ENCODE measurements at regions not wholly inside any gene's neighbourhood (a gene's known extent, or its start where the extent isn't known, plus 50 kb on each side); places are given as distances from the start of the nearest gene placed in this dataset.

DNA sequence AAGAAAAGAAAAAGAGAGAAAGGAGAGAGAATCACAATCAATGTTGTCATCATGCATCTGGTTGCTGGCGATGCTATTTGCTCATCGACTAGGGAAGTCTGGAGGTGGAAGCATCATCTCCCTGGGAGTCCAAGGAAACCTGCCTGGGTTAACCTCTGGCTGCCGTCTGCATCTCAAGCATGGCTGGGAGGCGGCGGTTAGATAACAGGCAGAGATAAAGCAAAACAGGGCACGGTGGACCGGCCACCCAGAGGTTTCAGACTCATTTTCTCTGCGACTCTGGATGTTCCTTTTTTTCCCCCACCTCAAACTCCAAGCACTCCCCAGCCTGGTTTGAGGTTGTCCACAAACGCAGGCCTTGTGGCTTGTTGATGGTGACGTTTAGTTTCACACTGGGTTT is 161.2 kb downstream of the ENGASE start:
- no peak overlapping the region for H3K4me3 ChIP-seq (ENCODE audit: low read length)
- no peak for DNase-seq (ENCODE audit: low read depth, low spot score)

DNA sequence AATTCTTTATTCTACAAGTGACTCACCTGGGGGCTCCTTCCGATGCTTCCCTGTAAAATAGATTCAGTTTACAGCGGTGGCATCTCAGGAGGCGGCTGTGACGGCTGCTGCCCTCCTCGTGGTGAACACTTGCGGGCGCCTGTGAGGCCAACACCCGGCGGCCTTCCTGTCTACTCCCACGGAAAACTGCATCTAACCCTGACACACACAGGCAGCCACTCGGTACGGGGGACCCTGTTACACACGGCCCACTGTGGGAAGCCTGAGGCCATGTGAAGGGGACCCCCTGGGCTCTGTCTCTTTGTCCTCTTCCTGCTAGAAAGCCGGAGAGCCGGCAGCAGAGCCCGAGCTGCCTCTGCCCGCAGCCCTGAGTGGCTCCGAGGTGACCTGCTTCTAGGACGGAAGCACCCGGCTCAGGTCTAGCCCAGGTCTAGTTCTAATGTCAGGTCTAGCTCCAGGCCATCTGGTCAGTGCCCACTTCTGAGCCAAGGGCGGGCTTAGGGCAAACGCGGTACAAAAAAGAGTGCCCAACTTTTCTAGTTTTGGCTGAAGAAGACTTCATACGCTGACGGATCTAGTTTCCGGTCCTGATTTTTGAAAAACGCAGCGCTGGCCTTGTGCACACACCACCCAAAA is 159.4 kb downstream of the ENGASE start:
- DNase-seq (ENCODE audit: low read depth, low spot score) = no peak
- H3K4me3 ChIP-seq (ENCODE audit: low read length) = no peak overlapping the region

DNA sequence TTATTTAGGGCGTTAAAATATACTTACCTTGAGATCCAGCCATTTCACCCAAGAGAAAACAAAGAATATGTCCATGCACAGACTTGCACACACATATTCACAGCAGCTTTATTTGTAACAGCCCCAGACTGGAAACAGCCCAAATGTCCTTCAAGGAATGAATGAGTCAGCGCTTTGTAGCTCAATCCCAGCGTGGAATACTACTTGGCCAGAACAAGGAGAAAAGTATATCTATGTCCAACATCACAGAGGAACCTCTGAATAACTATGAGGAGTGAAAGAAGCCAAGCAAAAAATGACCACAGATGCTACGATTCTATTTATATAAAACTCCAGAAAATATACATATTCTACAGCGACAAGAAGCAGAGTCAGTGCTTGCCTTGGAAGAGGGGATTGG is 158.3 kb downstream of the ENGASE start:
- DNase-seq (ENCODE audit: low read depth, low spot score) = no peak
- no peak overlapping the region for H3K4me3 ChIP-seq (ENCODE audit: low read length)

DNA sequence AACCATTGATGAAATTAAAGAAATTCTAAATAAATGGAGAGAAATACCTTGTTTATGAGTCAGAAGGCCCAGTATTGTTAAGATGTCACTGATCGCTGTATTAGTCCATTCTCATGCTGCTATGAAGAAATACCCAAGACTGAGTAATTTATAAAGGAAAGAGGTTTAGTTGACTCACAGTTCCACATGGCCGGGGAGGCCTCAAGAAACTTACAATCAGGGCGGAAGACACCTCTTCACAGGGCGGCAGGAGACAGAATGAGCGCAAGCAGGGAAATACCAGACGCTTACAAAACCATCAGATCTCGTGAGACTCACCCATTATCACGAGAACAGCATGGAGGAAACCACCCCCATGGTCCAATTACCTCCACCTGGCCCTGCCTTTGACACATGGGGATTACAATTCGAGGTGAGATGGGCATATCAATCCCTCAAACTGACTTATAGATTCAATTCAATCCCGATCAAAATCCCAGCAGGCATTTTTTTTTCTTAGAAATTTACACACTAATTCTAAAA is 157.2 kb downstream of the ENGASE start:
- DNase-seq (ENCODE audit: low read depth, low spot score) = no peak
- H3K4me3 ChIP-seq (ENCODE audit: low read length) = no peak overlapping the region

DNA sequence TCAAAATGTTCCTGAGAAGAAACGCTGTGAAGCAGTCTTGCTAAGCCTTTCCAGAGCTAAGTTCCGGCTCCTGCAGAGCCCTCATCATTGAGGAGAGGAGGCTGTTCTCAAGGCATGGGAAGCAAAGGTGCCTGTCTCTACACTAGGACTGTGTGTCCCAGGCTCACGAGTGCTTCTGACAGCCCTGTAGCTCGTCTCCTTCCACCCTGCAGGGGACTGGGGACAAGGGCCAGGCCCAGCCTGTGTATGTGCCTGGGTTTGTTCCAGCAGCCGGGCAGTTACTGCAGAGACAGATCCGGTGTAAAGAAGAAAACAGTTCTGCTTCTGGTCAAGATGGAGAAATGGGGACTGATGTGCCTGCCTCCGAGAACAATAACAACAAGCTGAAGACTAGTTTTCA is 156.0 kb downstream of the ENGASE start:
- no peak overlapping the region for H3K4me3 ChIP-seq (ENCODE audit: low read length)
- DNase-seq (ENCODE audit: low read depth, low spot score) = no peak

DNA sequence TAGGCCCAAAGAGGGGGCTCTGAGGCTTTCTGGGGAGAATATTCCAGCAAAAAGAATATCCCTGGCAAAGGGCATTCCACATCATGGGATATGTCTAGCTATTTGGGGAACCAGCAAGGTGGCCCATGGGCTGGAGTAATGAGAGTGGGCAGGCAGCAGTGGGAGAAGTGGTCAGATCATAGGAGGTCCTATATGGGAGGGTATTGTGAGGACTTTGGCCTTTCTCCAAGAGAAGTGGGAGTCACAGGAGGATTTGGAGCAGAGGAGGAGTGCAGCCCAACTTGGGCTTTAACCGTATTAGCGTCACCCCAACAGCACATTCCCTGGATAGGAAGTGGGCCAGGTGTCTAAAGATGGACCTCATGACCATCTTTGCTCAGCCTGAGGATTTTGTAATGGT is 151.4 kb downstream of the ENGASE start:
- no peak overlapping the region for H3K4me3 ChIP-seq (ENCODE audit: low read length)
- no peak for DNase-seq (ENCODE audit: low read depth, low spot score)

DNA sequence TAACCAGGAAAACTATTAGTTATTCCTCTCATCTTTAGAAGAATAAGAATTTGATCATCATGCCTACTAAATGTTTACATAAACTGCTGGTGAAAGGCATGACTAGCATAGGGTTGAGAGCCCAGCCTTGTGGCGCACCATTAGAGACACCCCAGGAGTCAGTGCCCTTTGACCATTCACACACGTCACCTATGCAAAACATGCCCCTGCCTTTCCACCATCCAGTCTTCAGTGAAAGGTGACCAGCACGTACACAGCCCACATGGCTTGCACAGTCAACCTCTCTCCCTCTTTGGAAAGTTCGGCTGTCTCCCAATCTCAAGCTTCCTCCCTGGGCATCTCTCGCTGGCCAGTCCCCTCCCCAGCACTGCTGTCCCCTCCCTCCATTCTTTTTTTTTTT is 150.3 kb downstream of the ENGASE start:
- DNase-seq (ENCODE audit: low read depth, low spot score) = no peak
- no peak overlapping the region for H3K4me3 ChIP-seq (ENCODE audit: low read length)

DNA sequence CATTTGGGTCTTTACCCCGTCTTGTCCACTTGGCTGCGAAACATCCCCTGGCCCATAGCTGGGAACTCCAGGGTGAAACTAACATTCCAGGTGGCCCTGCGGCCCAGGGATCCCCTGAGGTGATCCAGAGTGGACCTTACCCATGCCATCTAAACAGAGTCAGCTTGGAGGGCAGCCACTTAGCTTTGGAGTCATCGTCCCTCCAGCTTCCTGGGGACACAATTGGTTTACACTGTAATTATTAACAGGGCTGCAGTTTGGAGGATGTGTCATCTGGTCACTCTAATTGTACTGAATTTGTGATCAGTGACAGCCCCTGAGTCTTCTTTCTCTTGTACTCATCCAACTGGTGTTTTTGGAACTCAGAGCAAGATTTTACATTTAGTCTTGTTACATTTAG is 149.9 kb downstream of the ENGASE start:
- no peak overlapping the region for H3K4me3 ChIP-seq (ENCODE audit: low read length)
- DNase-seq (ENCODE audit: low read depth, low spot score) = no peak

DNA sequence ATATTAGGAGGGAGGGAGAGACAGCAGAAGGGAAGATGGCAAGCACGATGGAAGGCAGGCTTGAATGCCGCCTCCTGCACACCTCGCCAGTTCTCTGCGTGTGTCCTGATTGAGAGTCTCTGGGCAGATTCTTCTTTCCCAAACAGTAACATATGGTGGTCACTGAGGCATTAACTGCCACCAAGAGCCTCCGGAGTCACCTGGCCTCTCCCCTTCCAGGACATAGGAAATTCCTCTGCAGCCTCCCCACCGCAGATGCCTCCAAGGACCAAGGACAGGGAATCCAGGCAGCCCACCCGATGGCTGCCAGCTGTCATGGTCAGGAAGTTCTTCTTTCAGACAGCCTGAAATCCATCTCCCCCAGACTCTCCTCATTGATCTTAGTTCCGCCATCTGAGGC is 149.3 kb downstream of the ENGASE start:
- no peak overlapping the region for H3K4me3 ChIP-seq (ENCODE audit: low read length)
- DNase-seq (ENCODE audit: low read depth, low spot score) = no peak

DNA sequence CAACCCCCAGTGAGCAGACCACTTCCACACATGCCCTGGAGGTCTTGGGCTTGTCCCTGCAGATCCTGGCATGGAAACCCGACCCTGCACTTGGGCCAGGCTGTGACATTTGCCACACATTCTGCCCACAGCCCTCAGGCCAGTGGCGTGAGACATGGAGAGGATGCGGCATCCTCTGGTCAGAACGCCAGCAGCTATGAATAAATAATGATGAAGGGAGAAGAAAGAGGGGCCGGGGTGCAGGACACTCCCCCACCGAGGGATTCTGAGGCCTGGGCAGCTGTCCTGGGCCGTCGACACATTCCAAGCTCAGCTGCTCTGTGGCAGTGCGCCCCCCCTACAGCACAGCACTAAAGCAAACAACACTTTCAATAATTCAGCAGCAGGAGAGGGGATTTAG is 148.8 kb downstream of the ENGASE start:
- no peak overlapping the region for H3K4me3 ChIP-seq (ENCODE audit: low read length)
- DNase-seq (ENCODE audit: low read depth, low spot score) = no peak

DNA sequence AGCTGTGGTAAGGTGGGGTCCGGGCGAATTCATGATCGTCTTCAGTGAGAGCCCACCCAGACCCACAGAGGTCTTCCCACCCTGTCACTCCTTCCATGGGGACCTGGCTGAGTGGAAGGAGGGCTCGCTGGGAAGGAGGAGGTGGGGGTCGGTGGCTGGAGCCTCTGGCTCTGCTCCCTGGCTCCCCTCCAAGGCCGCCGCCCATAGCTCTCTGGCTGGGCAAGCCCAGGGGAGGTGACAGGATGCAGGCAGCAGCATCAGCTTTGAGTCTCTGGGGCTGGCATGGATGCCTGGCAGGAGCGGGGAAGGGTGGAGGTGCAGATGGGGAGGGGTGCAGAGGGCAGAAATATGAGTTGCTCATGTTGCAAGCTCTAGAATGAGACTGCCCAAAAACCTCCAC is 147.0 kb downstream of the ENGASE start:
- no peak overlapping the region for H3K4me3 ChIP-seq (ENCODE audit: low read length)
- DNase-seq (ENCODE audit: low read depth, low spot score) = no peak

DNA sequence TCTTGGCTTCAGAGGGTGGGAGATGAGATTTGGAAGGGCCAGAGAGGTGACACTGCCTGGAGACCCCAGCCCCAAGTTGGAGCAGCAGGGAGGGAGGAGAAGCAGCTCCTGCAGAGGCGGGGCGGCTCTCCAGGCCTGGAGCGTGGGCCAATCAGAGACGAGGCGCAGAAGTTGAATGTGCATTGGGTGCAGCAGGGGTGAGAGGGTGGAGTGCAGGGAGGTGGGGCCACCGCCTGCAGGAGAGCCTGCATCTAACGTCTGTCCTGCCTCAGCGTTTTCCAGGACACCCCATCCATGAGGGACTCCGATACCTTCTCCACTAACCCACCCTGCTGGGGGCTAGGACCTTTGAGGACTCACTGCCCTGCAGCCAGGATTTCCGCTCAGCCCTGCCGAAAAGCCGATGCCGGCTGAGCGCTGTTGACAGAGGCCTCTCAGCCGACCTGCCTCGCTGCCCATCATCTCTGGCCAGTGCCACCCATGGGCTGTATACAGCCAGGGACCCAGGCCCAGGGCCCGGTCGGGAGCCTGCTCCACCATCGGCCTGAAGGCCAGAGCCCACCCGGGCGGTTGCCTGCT is 146.2 kb downstream of the ENGASE start:
- H3K4me3 ChIP-seq (ENCODE audit: low read length) = no peak overlapping the region
- no peak for DNase-seq (ENCODE audit: low read depth, low spot score)

DNA sequence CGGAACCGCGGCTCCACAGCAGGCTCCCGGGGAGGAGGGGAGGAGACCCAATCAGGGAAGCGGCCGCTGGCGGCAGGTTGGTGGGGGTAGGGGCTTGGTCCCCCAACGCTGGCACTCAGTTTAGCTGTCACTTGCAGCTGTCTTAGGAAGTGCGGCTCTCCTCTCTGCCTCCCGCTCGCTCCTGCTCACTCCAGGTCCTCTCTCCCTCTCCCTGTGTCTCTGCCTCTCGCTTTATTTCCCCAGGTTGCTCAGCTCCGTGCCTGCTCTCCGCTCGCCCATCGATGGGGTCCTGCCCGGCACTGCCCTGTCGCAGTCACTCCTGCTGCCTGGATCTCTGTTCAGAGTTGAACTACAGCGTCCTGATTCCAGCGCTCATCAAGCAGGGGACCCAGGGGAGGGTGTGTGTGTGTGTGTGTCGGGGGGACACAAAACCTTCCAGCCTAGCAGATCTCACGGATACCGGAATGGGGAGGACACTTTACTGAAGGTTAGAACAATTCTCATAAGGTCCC is 145.6 kb downstream of the ENGASE start:
- DNase-seq (ENCODE audit: low read depth, low spot score) = no peak
- no peak overlapping the region for H3K4me3 ChIP-seq (ENCODE audit: low read length)

DNA sequence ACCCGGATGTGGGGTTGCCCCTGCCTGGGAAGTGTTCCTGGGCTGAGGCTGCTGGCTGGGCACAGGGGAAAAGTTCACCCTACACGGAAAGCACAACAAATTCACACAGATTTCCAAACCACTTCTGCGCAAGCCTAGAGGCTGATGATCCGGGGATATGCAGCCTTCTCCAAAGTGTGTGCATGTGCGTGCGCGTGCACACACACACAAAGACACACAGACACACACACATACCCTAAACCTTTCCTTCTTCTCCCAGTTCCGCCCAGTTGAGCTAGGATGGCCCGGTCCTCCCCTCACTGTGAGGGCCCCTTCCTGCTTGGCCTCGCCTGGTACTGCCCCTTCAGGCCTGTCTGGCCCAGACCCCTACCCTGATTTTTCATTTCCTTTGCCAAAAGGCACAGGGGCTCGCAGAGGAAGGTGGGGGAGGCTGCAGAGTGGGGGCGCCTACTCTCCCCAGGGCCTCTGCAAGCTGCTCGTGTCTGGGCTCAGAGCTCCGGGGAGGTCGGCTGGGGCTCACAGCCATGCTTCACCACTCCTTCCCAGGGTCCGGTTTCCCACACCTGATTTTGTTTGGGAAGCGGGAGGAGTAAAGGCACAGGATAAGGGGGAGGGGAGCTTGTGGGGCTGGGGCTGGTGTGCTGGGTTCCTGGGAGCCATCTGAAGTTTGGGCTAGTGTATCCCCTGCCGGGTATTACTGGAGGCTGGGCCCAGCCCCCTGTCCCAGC is 144.7 kb downstream of the ENGASE start:
- no peak for DNase-seq (ENCODE audit: low read depth, low spot score)
- H3K4me3 ChIP-seq (ENCODE audit: low read length) = no peak overlapping the region

DNA sequence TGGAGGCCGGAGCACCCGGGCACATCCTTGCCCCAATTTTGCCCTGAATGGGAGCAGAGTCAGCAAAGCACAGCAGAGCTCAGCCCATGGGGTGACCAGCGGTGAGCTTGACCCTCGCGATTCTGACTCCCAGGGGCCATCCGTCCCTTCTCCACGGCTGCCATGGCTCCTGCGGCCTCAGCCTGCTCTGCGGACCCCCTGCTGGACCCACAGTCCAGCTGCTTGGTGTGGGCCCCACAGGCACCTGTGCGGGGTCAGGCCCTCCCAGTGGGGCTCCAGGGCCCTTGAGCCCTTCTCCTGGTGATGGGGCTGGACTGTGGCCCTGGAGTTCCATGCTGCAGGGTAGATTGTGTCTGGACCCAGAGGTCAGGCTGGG is 144.2 kb downstream of the ENGASE start:
- no peak overlapping the region for H3K4me3 ChIP-seq (ENCODE audit: low read length)
- no peak for DNase-seq (ENCODE audit: low read depth, low spot score)

DNA sequence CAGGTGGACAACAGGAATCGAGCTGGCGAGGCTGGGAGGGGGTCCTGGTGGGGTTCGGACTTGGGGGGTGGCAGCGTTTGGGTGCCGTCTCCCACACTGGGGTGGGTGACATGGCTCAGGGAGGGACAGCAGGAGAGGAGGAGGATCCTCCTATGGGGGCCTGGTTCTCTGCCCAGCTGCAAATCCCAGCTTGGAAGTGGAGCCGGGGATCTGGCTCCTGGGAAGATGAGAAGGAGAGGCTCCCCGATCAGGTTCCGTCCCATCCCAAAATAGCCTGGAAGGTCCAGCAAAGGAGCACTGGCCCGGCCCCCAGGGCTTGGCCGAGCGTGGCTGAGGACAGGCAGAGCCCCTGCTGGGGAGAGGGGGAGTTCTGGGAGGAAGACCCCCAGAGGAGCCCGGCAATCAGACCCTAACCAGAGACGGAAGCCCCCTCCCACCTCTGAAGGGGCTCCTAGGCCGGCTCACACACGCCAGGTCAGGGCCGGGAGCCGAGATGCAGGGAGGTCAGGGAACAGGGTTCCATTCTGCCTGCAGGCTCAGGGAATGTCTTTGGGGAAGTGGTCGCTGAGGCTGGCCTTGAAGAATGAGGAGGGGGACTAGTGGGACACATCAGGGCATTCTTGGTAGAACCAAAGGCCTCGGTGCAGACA is 143.7 kb downstream of the ENGASE start:
- no peak for DNase-seq (ENCODE audit: low read depth, low spot score)
- H3K4me3 ChIP-seq (ENCODE audit: low read length) = no peak overlapping the region

DNA sequence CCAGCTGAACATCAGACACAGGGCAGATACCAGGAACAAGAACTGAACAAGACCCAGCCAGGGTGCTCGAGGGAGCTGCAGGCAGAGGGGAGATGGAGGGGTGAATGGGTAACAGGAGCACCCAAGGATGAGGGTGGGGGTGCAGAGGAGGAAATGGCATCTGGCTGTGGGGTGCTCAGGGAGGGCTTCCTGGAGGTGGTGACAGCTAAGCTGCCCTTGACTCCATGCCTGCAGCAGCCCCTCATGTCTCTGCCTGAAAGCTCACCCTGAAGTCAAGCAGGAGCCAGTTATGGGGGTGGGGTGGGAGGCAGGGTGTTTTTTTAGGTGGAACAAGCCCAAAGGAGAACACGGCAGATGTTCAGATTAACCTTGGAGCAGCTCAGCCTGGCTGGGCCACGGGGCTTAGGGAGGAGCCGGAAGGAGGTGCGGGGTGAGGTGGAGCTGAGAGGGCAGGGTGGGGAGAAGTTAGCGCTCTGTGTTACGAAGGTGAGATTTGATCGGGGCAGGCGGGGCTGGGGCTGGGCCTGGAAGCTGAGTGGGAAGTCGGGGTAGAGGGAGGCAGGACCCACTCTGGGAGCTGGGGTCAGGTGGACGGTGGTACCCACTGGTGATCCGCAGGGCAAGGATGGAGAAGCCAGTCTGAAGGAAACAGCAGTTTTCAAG is 143.0 kb downstream of the ENGASE start:
- no peak overlapping the region for H3K4me3 ChIP-seq (ENCODE audit: low read length)
- no peak for DNase-seq (ENCODE audit: low read depth, low spot score)

DNA sequence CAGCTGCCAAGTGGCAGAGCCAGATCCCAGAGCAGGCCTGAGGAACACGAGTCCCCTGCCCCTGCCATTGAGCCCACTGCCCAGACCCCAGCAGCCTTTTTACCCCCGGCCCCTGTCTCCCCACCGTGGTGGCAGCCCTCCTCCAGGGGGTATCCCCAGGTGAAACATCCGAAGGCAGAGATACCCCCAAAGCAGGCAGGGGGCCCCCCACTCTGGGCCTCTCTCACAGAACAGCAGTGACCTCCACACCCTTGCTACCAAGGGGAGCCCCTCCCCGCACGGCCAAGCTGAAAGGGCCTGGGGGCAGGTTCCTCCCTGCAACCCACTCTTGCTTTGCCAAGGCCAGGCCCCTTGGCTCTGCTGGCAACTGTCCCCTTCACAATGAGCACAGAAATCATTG is 142.2 kb downstream of the ENGASE start:
- no peak overlapping the region for H3K4me3 ChIP-seq (ENCODE audit: low read length)
- no peak for DNase-seq (ENCODE audit: low read depth, low spot score)

DNA sequence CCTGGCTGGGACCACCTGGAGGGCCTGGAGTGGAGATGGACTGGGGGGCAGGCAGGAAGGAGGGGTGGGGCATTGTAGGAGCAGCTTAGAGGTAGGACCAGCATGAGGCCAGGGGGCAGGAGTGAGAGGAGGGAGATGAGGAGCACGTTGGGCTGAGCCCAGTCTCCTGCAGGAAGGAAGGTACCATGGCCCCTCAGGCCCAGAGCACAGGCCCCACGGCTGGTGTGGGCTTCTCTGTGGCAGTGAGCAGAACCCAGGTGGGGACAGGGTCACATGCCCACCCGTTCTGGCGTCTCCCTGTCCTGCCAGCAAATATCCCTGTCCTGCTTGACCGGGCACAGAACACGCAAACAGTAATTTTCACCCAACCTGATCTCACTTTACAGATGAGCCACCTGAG is 141.8 kb downstream of the ENGASE start:
- no peak overlapping the region for H3K4me3 ChIP-seq (ENCODE audit: low read length)
- DNase-seq (ENCODE audit: low read depth, low spot score) = no peak

DNA sequence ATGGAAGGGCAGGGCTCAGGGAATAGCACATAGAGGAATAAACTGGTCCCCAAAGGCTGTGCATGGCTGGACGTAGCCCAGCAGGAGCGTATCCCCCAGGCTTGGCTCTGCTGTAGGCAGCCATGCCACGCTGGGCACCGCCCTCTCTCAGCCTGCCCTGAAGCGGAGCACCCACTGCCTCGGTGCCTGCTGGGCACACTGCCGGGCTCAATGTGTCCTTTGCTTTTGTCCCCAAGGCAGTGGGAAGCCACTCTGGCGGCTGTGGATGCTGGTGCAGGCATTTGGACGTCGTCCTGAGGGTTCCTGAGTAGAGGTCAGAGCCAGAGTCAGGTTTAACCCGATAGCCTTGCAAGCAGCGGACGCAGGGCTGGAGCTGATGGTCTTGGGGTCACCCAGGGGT is 141.0 kb downstream of the ENGASE start:
- DNase-seq (ENCODE audit: low read depth, low spot score) = no peak
- H3K4me3 ChIP-seq (ENCODE audit: low read length) = no peak overlapping the region

Data from Jurkat, Clone E6-1 (cell line).